CD4-positive, alpha-beta T cell treated with Interleukin-21 for 1 hour (primary cell): ENCODE measurements at regions not wholly inside any gene's neighbourhood (a gene's known extent, or its start where the extent isn't known, plus 50 kb on each side); places are given as distances from the start of the nearest gene placed in this dataset.

Experiments
- DNase-seq: peaks from one replicate; pipeline ENCODE4 v3.0.0-alpha.2; 2020

DNA sequence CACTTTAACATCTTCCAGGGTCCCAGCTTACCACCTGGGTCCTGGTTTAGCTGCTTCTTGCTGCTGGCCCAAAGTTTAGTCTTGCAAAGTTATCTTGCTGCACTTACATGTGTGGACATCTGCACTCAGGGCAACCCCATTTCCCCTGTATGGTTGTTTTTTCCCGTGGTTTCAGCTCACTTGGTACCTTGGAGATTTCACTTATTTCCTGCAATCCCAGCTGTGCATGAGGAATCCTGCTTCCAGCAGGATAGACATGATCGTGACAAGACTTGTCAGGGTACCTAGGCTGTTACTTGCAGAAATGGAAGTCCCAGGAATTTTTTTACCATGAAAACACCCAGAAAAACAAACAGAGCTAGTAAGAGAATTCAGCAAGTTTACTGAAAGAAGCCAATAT is 95.9 kb upstream of the LEP start:
- DNase-seq, result no peak

DNA sequence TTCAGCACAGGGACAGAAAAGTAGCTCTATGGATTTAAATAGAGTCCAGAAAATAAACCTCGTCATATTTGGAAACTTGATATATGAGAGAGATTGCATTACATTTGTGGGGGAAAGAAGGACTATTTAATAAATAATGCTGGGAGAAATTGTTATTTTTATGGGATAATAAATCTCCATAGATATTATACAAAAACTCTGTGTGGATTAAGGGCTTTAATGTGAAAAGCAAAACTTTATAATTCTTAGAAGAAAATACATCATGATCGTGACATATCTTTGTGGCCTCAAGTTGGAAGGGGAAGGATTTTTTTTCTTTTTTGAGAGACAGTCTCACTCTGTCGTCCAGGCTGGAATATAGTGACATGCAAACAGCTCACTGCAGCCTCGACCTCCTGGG is 95.0 kb upstream of the LEP start:
- DNase-seq, result no peak

DNA sequence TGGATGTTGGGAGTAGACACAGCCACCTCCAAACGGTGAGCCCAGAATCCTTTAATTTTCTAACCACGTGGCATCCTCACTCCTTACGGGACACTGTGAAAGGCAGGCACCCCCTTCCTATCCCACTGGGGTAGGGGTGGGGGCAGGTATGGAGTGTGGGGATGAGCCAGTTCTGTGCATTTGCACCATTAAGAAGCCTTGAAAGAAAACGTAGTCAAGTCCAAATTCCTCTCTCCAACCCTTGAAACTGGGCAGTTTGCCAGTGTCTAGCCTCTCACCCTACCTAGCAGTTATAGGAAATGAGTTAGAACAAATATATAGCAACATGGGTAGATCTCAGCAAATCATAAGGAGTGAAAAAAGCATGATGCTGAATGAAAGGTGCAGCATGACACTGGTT is 92.4 kb upstream of the LEP start:
- DNase-seq, result no peak

DNA sequence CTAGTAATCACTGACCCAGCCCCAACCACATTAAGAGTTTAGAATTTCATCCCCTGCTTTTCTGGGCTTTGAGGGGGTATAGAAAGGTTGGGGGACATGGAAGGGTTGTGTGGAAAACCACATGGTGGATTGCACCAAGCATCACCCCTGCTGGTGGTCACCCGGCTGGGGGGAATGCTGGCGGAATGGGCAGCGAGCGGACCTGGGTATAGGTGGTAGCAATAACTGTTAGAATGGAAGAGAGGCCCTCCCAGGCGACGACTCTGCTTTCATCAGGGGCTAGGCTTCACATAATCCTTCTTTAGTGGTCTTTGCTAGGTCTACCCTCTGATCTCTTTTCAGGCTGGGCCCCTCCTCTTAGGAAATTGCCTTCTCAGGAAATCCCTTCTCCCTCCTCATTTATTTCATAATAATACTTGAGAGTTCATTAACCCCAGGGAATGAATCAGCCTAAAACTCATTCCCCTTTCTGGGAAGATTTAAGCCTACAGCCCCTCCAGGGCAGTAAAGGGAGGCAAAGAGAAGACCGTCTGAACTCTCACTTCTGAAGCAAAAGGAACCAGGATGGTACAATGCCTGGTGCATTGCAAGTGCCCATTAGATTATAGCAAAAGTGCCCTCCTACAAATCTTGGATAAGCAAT is 90.7 kb upstream of the LEP start:
- no peak for DNase-seq

DNA sequence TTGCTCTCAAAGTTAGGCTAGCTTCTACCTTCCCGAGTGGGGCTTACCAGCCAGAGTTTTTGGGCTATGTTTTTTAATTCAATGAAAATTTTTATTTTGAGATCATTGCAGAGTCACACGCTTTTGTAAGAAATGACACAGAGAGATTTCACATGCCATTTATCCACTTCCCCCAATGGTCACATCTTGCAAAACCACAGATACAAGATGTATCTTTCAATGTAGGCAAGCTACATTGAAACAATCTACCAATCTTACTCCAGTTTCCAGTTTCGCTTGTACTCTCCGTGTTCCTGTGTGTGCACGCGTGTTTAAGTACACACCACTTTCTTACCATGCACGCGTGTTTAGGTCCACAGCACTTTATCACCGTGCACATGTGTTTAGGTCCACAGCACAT is 89.4 kb upstream of the LEP start:
- DNase-seq, result no peak

DNA sequence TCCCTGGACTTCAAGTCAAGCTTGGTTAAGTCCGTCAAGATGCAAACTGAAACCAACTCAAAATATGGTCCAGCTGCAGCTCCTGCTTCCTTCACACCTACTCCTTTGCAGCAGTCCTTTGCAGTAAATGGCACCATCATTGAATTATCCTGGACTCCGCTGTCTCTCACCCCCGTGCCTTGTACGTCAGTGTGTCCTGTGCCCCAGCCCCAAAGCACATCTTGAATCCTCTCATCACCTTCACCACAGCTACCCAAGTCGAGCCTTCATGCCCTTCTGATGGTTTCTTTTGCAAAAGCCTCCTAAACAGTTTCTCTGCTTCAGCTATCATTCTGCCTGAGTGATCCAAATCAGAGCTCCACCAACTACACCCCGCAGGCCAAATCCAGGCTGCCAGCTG is 88.4 kb upstream of the LEP start:
- no peak for DNase-seq

DNA sequence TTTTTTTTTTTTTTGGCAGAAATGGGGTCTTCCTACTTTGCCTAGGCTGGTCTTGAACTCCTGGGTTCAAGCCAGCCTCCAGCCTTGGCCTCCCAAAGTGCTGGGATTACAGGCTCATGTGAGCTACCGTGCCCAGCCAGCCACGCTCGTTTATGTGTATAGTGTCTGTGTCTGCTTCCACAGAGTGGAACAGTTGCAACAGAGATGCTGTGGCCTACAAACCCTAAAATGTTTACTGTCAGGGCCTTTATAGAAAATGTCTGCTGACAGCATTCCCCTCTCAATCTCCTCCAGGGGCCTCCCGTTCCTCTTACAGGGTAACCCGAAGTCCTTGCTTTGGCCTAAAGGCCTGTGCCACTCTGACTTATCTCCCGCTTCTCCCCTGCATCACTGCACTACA is 87.6 kb upstream of the LEP start:
- DNase-seq, result no peak

DNA sequence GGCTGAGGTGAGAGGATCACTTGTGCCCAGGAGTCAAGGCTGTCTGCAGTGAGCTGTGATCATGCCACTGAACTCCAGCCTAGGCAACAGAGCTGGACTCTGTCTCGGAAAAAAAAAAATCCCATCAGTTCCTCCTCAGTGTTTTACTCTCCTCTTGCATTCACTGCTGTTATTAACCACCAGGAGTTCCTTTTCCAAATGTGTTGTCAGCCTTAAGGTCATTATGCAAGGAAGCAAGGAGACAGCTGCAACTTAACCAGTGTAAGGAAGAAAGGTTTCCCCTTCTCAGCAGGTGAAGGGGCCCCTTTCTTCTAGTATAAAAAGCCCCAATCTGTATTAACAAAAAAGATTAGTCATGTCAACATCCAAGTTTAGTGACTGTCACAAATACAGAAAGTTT is 86.6 kb upstream of the LEP start:
- DNase-seq, result no peak

DNA sequence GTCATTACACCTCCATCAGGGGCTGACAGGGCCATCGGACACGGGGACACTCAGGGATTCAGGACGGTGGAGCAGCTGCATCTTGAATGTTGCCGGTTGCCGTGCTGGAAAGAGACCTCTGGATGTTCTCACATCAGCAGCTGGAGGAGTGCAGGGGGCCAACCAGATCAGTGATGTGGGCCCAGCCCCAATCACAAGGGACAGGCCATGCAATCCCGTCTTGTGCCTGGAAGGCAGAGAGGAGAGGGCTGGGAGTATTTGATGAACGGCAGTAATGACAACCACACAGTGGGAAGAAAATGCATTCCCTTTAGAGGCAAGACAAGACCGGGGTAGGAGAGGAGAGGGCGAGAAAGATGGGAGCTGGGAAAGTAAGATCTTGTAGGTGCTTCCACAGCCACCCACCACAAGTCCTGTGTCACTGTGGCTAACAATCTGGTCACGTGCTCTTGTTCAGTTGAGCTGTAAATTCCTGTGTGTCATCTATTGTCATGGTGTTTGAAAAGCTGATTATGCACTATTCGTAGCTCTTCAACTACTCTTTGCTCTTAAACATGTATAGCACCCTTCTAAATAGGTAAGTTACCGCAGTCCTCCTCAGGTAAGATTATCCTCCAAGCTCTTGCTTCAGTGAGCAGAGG is 85.9 kb upstream of the LEP start:
- DNase-seq, result no peak

DNA sequence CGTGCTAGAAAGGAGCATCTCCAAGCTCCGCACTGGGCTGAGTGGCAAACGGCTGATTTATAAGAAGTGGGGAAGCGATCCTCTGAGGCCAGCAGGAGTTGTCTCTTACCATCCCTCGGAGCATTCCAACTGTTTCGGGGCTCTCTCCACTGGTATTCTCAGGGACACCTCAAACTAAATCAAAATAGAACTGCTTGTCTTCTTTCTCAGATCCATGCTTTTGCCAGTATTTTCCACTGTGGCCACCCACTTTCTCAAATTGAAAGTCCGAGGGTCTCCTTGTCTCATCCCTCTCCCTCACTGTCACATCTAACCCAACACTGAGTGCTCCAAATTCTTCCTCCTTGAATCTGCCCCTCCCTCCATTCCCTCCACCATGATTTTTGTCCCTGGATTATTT is 83.2 kb upstream of the LEP start:
- DNase-seq, result no peak

DNA sequence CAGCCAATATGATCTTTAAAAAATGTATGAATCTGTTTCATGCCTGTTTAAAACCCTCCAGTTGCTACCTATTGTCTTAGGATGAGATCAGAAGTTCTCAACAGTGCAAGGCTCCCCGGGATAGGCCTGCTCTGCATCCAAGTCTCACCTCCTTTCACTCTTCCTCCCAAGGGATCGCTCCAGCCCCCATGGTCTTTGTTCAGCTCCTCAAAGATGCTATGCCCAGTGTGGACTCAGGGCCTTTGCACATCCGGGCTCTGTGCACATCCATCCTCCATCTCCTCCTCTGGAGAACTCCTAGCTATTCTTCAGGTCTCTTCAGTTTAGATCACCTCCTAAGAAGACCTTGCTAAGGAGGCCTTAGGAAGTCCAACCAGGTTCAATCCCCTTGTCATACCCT is 82.7 kb upstream of the LEP start:
- no peak for DNase-seq

DNA sequence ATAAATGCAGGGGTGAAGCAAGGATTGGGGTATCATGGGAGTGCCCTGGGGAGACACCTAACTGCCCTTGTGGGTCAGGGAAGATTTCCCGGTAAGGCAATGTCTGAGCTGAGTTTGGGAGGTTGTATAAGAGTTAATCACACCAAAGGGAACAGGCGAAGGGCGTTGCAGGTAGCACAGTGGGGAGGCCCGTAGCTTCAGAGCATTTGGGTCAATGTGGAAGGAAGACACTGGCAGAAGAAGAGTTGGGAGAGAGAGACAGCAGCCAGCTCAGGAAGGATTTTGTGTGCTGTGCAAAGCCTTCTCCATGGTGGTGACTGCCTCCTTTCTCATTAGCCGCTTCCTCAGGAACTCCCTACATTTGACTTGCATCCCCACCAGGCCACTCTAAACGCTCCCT is 80.8 kb upstream of the LEP start:
- no peak for DNase-seq

DNA sequence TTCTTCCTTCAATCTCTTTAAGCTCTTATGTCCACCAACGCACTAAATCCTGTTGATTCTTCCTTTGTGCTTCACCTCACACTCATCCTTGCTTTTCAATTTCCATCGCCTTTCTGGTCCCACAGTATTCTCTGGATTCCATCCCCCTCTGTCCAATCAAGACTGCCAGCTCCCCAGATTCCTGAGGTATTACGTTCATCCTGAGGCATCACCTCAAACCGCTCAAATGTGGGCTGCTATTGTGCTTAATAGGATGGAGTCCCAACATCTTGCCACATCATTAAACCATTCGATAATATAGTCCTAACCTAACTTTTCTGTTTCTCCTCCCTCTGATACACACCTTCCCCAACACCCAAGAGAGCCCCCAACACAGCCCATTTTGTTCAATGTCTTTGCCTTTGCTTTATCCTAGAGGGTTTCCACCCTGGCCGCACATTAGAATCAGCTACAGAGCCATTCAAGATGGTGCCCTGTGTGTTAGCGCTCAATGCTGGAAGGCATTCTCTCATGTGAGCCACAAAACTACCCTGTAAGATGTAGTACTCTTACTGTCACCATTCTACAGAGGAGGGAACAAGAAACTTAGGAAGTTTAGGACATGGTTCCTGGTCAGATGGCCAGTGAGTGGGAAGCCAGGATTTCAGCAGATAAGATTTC is 79.5 kb upstream of the LEP start:
- DNase-seq, result no peak

DNA sequence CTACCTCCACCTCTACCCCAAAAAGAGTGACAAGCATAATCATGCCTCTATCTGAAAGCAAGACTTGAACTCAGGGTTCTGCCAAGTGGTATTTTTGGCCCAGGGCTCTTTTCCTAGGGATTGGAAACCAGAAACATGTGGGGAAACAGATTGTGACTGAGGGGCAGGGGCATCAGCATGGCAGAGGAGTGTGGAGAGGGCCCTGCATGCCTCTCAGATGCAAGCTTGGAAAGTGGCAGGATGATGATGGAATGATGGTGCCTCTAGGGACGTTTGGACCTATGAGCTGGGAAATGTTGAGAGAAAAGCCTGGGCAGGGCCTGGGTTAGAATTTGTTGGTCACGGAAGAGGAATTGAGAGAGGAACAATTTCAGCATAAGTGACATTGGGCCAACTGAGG is 78.4 kb upstream of the LEP start:
- DNase-seq, result no peak

DNA sequence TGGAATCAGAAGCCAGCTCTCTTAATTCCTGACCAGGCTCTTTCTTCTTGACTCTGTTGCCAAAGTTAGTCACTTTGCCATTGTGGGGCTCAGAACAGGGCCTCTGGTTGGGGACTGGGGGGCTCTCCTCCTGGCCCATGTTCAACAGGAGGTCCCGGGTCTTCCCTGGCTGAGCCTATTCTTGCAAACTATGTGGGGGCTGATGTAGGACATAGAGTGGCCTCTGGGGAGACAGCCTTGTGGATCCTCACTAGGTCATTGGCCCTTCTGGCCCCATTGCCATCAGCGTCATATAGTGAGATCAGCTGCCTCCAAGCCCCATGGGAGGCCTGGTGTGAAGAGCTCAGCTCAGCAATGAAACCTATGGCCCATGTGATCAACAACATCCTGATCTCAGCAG is 77.6 kb upstream of the LEP start:
- DNase-seq, result no peak

DNA sequence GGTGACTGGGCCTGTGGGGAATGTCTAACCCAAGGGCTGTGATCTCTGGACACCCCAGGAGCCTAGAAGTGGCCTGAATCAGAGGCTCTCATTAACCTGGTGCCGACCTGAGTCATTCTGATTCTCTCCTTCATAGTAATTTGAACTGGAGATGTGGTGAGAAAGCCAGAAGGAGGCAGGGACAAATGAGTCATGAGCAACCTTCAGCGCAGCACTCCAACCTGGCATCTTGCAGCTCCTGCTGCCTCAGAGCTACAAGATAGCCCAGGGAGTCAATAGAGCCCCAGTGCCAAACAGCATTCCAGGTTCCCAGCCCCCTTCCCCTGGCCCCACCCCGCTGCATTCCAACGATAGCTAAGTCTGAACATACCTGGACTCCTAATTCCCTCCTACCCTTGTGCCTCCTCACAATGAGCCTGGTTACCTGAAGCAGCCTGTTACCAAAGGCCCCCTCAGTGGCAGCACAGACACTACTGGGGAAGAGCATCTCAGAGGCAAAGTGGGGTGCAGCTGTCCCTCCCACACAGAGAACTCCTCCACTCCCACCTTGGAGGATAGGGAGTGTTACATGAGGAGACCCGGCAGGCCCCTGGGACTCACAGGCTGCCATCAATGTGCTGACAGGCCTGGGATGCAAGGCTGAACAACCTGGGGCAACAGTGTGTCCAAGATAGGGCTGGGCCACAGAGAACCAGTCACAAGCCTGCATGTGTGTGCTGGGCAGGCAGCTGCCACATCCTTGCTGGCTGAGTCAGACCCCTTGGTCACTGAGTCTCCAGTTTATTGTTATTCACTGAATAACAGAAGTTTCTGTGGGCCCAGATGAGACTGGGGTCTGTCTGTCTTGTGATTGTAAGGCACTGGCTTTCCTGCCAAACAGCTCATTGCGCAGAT is 76.8 kb upstream of the LEP start:
- no peak for DNase-seq

DNA sequence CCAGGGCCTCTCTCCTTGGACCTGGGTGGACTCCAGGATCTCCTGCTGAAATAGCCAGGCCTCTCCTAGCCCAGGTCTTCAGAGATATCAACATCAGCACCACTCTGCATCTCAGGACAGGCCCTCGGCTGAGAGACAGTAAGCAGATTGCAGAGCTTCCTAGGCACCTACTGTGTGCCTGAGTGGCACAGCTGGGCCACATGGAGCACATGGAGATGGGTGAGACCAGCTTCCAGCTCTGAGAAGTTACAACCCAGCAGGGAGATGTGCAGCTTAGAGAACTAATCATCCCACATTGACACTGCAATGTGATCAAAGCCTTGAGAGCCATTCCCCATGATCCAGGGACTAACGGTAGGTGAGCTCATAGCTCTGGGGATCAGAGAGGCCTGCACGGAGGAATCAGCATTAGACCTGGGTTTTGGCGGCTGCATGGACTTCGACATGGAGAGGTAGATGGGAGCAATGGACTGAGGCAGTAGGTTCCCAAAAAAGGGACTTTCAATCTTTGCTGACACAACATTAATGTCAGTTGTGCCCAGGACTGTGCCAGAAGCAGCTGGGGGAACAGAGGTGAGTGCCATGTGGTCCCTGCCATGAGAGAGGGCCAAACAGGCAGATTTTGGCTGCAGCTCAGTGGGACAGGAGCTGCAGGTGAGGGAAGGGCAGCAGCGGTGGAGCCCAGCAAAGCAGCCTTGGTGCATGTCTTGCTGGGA is 76.0 kb upstream of the LEP start:
- no peak for DNase-seq

DNA sequence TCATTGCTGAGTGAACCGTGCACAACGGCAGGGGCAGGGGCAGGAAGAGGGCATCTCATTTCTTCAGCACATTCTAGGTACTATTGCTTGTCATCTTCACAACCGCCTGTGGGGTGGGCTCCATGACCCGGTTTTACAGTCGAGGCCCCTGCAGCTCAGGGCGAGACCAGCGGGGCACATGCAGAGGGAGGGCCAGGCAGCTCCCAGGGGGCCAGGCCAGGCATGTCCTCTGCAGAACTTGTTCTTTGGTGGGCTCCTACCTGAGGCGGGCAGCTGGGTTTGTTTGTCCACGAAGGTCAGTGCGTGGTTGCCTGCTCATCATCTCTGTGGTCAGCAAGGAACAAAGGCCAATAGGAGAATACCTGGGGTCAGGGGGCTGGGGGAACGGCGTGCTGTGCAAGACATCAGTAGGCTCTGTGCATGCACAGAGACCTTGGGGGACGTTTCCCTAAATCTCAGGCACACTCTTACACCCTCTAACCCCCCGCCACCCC is 75.1 kb upstream of the LEP start:
- DNase-seq, result no peak

DNA sequence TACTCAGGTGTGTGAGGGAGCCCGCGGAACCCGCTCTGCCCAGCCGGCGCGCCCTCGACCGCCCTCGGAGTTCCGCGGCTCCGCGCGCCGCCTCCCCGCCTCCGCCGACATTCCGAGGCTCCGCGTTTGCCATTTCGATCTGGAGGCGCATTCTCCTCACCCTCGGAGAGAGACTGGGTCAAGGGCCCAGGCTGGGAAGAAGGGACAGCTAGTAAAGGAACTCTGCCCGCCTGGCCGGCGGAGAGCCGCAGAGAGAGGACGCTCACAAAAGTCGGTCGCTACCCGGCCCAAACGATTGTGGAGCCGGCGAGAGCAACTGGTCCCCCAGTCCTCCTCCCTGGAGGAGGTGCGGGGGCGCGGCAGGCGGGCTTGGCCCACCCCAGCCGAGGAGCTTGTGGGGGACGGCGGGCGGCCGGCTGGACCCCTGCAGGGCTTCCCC is 74.5 kb upstream of the LEP start:
- no peak for DNase-seq

DNA sequence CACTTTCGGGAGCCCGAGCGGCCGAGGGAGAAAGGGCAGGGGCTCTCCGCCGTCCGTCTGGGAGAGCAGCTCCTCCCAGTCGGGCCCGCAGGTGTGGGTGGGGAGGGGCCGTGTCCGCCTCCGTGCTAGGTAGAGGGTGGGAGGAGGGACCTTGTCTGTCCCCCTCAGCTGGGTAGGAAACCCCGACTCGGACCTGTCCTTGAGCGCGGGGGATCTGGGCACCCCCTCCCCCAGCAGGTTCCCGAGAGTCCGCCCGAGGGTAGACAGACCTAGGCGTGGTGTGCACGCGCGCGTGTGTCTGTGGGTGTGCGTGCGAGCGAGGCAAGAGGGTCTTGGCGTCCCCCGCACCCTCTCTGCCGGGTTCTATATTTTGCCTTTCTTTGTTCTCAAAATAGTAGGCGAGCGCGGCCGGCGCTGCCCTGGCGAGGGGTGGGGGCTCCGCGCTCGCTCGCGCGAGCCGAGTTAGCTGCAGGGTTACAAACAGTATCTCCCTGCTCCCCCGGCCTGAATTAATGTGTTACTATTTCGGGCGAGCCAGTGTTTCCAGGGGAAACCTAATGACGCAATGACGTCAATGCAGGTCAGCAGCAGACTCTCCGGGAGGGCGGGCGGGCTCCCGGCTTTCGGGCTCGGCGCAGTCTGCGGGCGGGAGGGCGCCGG is 73.9 kb upstream of the LEP start:
- DNase-seq, result peak; percentile 6

DNA sequence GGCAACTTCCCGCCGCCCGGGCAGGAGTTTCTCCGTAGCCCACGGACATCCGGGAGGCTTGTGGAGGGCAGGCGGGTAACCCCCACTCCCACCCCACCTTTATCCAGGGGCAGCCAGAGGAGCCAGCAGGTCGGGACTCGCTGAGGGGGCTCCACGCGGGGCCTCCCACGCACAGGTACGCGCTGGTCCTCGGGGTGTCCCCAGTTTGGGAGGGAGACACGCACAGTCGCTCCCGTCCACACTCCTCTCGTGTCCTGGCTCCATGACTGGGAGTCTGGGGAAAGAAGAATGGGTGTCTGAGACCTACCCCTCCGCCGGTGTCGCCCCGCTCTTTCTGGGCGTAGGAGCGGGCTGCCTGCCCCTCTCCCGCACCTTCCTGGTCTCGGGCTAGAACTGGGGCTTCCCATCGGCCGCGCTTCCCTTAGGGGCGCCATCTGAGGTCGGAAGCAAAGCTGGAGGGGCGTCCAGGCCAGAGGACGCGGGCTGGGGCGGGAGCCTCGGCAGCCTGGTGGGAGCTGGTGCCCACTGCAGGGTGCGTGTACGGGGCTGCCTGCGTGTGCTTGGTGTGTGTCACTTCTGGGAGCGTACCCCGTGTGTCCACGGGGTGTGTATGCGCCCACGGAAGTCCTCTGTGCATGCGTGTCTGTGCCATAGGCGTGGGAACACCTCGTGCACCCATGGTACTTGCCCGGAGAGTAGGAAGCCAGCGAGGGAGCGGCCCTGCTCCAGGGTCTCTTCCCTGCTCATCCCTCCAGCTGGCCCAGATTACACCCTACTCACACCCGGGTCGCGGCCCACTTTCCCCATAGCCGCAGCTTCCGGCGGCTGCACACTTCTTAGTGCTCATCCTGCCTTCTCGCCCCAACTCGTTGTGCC is 73.0 kb upstream of the LEP start:
- DNase-seq, result no peak
